Body of pancreas (tissue), 4 donors: ENCODE measurements at regions not wholly inside any gene's neighbourhood (a gene's known extent, or its start where the extent isn't known, plus 50 kb on each side); places are given as distances from the start of the nearest gene placed in this dataset.

Experiments
- POLR2A ChIP-seq, 3 donors: fragments of 450-650 bp; IDR thresholded peaks; one replicate each; pipeline ENCODE4 v1.6.1; 2016; ENCODE audit warnings: antibody characterized with exemption in 3 of 3, mild to moderate bottlenecking in 2 of 3
- TF ChIP-seq, protein P1 (sequence below), 7 experiments: fragments of 450-650 bp in 4 of 7; fragments of 200-600 bp in 3 of 7; sonication (generic) in 3 of 7; IDR thresholded peaks; one replicate each; pipeline ENCODE4 v1.5.1; 2016 to 2019; ENCODE audit warnings: antibody characterized with exemption in 7 of 7

DNA sequence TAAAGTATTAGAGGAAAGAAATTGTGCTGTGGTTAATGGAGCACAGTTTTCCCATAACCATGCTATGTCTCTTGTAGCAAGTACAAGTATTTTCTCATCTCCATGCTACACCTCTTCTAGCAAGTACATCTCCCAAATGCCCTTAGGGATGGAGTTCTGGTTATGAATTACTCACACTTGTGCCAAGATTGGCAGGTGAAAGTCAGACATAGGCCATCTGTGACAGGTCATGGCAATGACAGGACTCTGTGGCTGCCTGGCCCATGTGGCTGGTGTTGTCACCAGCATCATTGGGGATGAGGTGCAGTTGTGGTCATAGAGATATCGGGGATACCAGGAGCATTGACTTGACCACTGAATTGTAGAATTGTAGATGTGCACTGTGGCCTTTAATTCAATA is 310.2 kb downstream of the FAT4 start:
- TF ChIP-seq, protein P1, sequence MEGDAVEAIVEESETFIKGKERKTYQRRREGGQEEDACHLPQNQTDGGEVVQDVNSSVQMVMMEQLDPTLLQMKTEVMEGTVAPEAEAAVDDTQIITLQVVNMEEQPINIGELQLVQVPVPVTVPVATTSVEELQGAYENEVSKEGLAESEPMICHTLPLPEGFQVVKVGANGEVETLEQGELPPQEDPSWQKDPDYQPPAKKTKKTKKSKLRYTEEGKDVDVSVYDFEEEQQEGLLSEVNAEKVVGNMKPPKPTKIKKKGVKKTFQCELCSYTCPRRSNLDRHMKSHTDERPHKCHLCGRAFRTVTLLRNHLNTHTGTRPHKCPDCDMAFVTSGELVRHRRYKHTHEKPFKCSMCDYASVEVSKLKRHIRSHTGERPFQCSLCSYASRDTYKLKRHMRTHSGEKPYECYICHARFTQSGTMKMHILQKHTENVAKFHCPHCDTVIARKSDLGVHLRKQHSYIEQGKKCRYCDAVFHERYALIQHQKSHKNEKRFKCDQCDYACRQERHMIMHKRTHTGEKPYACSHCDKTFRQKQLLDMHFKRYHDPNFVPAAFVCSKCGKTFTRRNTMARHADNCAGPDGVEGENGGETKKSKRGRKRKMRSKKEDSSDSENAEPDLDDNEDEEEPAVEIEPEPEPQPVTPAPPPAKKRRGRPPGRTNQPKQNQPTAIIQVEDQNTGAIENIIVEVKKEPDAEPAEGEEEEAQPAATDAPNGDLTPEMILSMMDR (IDR thresholded peaks at IDR 0.05): no peak
- TF ChIP-seq POLR2A (IDR thresholded peaks at IDR 0.05): no peak
